Endodermal cell (in vitro differentiated cells): ENCODE measurements at regions not wholly inside any gene's neighbourhood (a gene's known extent, or its start where the extent isn't known, plus 50 kb on each side); places are given as distances from the start of the nearest gene placed in this dataset.

ENCODE experiments used
- DNase-seq: peaks from one replicate; pipeline ENCODE4 v3.0.0-alpha.2; 2017
- H3K27ac ChIP-seq: 2 replicates; pipeline ENCODE4 v1.5.1; 2013; ENCODE audit warnings: mild to moderate bottlenecking, low read depth, low read length, moderate library complexity
- H3K27me3 ChIP-seq: 2 replicates; pipeline ENCODE4 v1.6.1; 2013; ENCODE audit warnings: mild to moderate bottlenecking, low read length, moderate library complexity; ENCODE audit not compliant: insufficient read depth, control insufficient read depth, poor library complexity, severe bottlenecking
- H3K36me3 ChIP-seq: 2 replicates; pipeline ENCODE4 v1.7.0; 2013; ENCODE audit warnings: mild to moderate bottlenecking, low read length, moderate library complexity; ENCODE audit not compliant: control insufficient read depth, insufficient read depth
- H3K4me1 ChIP-seq: one replicate; pipeline ENCODE4 v1.7.0; 2013; ENCODE audit warnings: low read length; ENCODE audit not compliant: control insufficient read depth, insufficient read depth
- H3K4me3 ChIP-seq: 2 replicates; pipeline ENCODE4 v1.5.1; 2013; ENCODE audit warnings: mild to moderate bottlenecking, low read length, moderate library complexity
- H3K9ac ChIP-seq: 2 replicates; pipeline ENCODE4 v1.6.1; 2013; ENCODE audit warnings: mild to moderate bottlenecking, low read length, moderate library complexity; ENCODE audit not compliant: poor library complexity, severe bottlenecking; ENCODE audit errors: extremely low read depth
- H3K9me3 ChIP-seq: 2 replicates; pipeline ENCODE4 v1.6.1; 2013; ENCODE audit warnings: mild to moderate bottlenecking, low read length, moderate library complexity; ENCODE audit not compliant: control insufficient read depth
- H3K27ac Mint-ChIP-seq: 2 replicates; pipeline ENCODE4 v1.8.0; 2020; ENCODE audit warnings: mixed read lengths
- H3K27me3 Mint-ChIP-seq: 2 replicates; pipeline ENCODE4 v1.8.0; 2021; ENCODE audit warnings: mild to moderate bottlenecking, mixed read lengths; ENCODE audit not compliant: insufficient read depth
- H3K36me3 Mint-ChIP-seq: 2 replicates; pipeline ENCODE4 v1.8.0; 2020; ENCODE audit warnings: low read depth, mixed read lengths
- H3K4me1 Mint-ChIP-seq: 2 replicates; pipeline ENCODE4 v1.8.0; 2020; ENCODE audit warnings: mixed read lengths
- H3K4me3 Mint-ChIP-seq: 2 replicates; pipeline ENCODE4 v1.8.0; 2020; ENCODE audit warnings: mild to moderate bottlenecking, moderate library complexity, mixed read lengths
- H3K9me3 Mint-ChIP-seq: 2 replicates; pipeline ENCODE4 v1.8.0; 2020; ENCODE audit warnings: mild to moderate bottlenecking, mixed read lengths
- WGBS, 2 experiments: methylation state at CpG; one replicate each; pipeline versions ENCODE4 v1.1.5 to v1.1.7; 2013; ENCODE audit warnings: missing lambda C conversion rate in 2 of 2, mixed read lengths in 1 of 2; ENCODE audit not compliant: insufficient coverage in 1 of 2, insufficient read length in 1 of 2; 5-methylcytosine and 5-hydroxymethylcytosine counted together
- TF ChIP-seq, protein P1 (sequence below): fragments of 200-600 bp; sonication (generic); conservative IDR thresholded peaks from 2 replicates; pipeline ENCODE4 v1.5.0; 2021; ENCODE audit warnings: antibody characterized with exemption, mild to moderate bottlenecking

DNA sequence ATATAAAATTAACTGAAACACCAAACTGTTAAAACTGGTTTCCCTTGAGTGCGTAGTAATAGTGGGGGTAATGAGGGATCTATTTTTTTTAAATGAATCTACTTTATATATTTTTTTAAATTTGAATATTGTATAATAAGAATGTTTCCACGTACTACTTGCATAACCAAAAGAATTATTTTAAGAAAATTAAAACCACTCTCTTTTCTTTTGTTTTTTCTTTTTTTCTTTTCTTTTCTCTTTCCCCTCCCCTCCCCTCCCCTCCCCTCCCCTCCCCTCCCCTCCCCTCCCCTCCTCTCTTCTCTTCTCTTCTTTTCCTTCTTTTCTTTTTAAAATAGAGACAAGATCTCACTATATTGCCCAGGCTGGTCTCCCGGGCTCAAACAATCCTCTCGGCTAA is 166.9 kb upstream of the MID1 start:
- WGBS, 2 experiments, result 88% methylated on average over 2 of the region's 4 CpGs; no CpG with 5 or more reads in 1 of the 2 experiments
- TF ChIP-seq, protein P1, sequence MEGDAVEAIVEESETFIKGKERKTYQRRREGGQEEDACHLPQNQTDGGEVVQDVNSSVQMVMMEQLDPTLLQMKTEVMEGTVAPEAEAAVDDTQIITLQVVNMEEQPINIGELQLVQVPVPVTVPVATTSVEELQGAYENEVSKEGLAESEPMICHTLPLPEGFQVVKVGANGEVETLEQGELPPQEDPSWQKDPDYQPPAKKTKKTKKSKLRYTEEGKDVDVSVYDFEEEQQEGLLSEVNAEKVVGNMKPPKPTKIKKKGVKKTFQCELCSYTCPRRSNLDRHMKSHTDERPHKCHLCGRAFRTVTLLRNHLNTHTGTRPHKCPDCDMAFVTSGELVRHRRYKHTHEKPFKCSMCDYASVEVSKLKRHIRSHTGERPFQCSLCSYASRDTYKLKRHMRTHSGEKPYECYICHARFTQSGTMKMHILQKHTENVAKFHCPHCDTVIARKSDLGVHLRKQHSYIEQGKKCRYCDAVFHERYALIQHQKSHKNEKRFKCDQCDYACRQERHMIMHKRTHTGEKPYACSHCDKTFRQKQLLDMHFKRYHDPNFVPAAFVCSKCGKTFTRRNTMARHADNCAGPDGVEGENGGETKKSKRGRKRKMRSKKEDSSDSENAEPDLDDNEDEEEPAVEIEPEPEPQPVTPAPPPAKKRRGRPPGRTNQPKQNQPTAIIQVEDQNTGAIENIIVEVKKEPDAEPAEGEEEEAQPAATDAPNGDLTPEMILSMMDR, result no peak
- no peak overlapping the region for H3K27ac Mint-ChIP-seq
- H3K4me3 ChIP-seq, result no peak overlapping the region
- no peaks in the 10 kb centered on the region for H3K27me3 ChIP-seq
- no peak overlapping the region for H3K27ac ChIP-seq
- H3K9me3 ChIP-seq, result no peaks in the 10 kb centered on the region
- no peaks in the 10 kb centered on the region for H3K27me3 Mint-ChIP-seq
- H3K4me1 Mint-ChIP-seq, result no peaks in the 10 kb centered on the region
- no peak overlapping the region for H3K4me3 Mint-ChIP-seq
- peaks cover 31% of the 10 kb centered on the region for H3K9me3 Mint-ChIP-seq
- no peak overlapping the region for H3K9ac ChIP-seq
- no peaks in the 10 kb centered on the region for H3K4me1 ChIP-seq
- no peak for DNase-seq
- no peaks in the 10 kb centered on the region for H3K36me3 Mint-ChIP-seq
- no peaks in the 10 kb centered on the region for H3K36me3 ChIP-seq

- no peaks in the 10 kb centered on the region for H3K4me1 ChIP-seq
- no CpG with 5 or more reads among the region's 1 CpG for WGBS, 2 experiments
- H3K27me3 ChIP-seq, result no peaks in the 10 kb centered on the region
- no peaks in the 10 kb centered on the region for H3K36me3 ChIP-seq
- TF ChIP-seq, protein P1, result no peak
- Mint-ChIP-seq H3K4me3 (no peak overlapping the region), H3K36me3 (no peaks in the 10 kb centered on the region), H3K27ac (no peak overlapping the region), H3K9me3 (peaks cover 39% of the 10 kb centered on the region), H3K4me1 (no peaks in the 10 kb centered on the region), H3K27me3 (no peaks in the 10 kb centered on the region)
- no peaks in the 10 kb centered on the region for H3K9me3 ChIP-seq
- H3K4me3 ChIP-seq, result no peak overlapping the region
- no peak overlapping the region for H3K9ac ChIP-seq
- no peak for DNase-seq
- H3K27ac ChIP-seq, result no peak overlapping the region
Measured at GRCh38 chrX:10794203-10794630, 173.8 kb upstream of the MID1 start.

GRCh38 chrX:10795721-10796120 is 175.3 kb upstream of the MID1 start:
- no peak overlapping the region for H3K4me3 Mint-ChIP-seq
- peaks cover 36% of the 10 kb centered on the region for H3K9me3 Mint-ChIP-seq
- DNase-seq, result no peak
- no peaks in the 10 kb centered on the region for H3K27me3 Mint-ChIP-seq
- TF ChIP-seq, protein P1, result no peak
- Histone ChIP-seq H3K27ac (no peak overlapping the region), H3K36me3 (no peaks in the 10 kb centered on the region), H3K4me1 (no peaks in the 10 kb centered on the region), H3K9ac (no peak overlapping the region), H3K9me3 (no peaks in the 10 kb centered on the region), H3K27me3 (no peaks in the 10 kb centered on the region), H3K4me3 (no peak overlapping the region)
- no peaks in the 10 kb centered on the region for H3K4me1 Mint-ChIP-seq
- 100% methylated on average over 1 of the region's 1 CpG; no CpG with 5 or more reads in 1 of the 2 experiments for WGBS, 2 experiments
- no peak overlapping the region for H3K27ac Mint-ChIP-seq
- H3K36me3 Mint-ChIP-seq, result no peaks in the 10 kb centered on the region
